ENCODE measurements at regions not wholly inside any gene's neighbourhood (a gene's known extent, or its start where the extent isn't known, plus 50 kb on each side); places are given as distances from the start of the nearest gene placed in this dataset.

DNA sequence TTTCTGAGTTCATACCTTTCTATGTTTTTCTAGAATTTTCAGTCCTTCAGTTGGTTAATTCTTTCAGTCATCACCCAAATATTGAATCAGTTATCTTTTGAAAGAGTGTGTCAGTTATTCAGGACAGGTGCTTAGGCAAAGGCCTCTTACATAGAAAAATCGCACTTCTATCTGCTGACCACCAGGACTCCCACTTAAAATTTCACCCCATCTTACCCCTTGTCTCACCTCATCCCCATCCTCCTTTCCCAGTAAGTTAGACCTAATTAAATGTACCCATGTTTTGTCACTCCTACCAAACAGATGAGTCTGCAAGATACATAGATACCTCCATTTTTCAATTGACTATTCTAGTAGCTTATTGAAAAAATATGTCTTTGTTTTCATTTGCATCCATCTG, 159.9 kb upstream of the PIK3R1 start:
- Histone ChIP-seq H3K9me2 (ENCODE audit: insufficient read depth) (no peaks in the 10 kb centered on the region), H3K4me3 (replicated peaks in 1 of 2; ENCODE audit: low read depth in 1 of 2, low read length in 2 of 2) (no peak overlapping the region), H3K27me3 (ENCODE audit: insufficient read depth, low read length) (0 out of 2 replicates have a peak, but pooled peaks cover 5% of the 10 kb centered on the region), H3K4me1 (ENCODE audit: control insufficient read depth in 1 of 2, insufficient read depth in 2 of 2, low read length in 2 of 2) (no peaks in the 10 kb centered on the region), H3K4me2 (ENCODE audit: low read length) (no peak overlapping the region), H3K9ac (ENCODE audit: low read length) (no peak overlapping the region), H4K20me1 (ENCODE audit: insufficient read depth) (no peaks in the 10 kb centered on the region), H3K36me3 (ENCODE audit: control insufficient read depth in 1 of 2, insufficient read depth in 2 of 2, low read length in 2 of 2) (no peaks in the 10 kb centered on the region), H3K79me2 (ENCODE audit: insufficient read depth, low read length) (no peaks in the 10 kb centered on the region), H2AFZ (ENCODE audit: low read depth, low read length, poor library complexity, severe bottlenecking) (no peak overlapping the region), H3K27ac (ENCODE audit: low read depth, low read length) (no peak overlapping the region), H3K9me3 (ENCODE audit: control insufficient read depth in 1 of 2, insufficient read depth in 1 of 2, low read depth in 1 of 2, low read length in 2 of 2) (no peaks in the 10 kb centered on the region)
- intact Hi-C loops (cut with micrococcal nuclease), result no loop called here
- DNase-seq (ENCODE audit: low read depth, low spot score), result no peak
- ChIA-PET RAD21 (ENCODE audit: low non-redundant PET in 1 of 2, low total read pairs in 2 of 2, uncharacterized antibody in 2 of 2, unreplicated experiment in 2 of 2) (no interaction called here), CTCF (no interaction called here), POLR2A (no interaction called here)
- TF ChIP-seq, protein P1, sequence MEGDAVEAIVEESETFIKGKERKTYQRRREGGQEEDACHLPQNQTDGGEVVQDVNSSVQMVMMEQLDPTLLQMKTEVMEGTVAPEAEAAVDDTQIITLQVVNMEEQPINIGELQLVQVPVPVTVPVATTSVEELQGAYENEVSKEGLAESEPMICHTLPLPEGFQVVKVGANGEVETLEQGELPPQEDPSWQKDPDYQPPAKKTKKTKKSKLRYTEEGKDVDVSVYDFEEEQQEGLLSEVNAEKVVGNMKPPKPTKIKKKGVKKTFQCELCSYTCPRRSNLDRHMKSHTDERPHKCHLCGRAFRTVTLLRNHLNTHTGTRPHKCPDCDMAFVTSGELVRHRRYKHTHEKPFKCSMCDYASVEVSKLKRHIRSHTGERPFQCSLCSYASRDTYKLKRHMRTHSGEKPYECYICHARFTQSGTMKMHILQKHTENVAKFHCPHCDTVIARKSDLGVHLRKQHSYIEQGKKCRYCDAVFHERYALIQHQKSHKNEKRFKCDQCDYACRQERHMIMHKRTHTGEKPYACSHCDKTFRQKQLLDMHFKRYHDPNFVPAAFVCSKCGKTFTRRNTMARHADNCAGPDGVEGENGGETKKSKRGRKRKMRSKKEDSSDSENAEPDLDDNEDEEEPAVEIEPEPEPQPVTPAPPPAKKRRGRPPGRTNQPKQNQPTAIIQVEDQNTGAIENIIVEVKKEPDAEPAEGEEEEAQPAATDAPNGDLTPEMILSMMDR (IDR thresholded peaks at IDR 0.05 in 2 of 3, conservative IDR thresholded peaks at IDR 0.05 in 1 of 3; ENCODE audit: borderline replicate concordance in 1 of 3, insufficient read depth in 1 of 3, low read depth in 2 of 3, low read length in 2 of 3), result 0 out of 6 replicates have a peak, but pooled peaks of 2 of the 3 experiments have one; percentile 16 to 19
- TF ChIP-seq ZNF274 (IDR thresholded peaks at IDR 0.05; ENCODE audit: low read depth, low read length), result no peak
- 0 out of 2 replicates have a peak, but pooled peaks have one; percentile 49 for ATAC-seq
- BruUV-seq (replicated peaks), result no TSS peak

- BruUV-seq (replicated peaks), result no TSS peak
- Histone ChIP-seq H2AFZ (ENCODE audit: low read depth, low read length, poor library complexity, severe bottlenecking) (no peak overlapping the region), H3K79me2 (ENCODE audit: insufficient read depth, low read length) (no peaks in the 10 kb centered on the region), H3K9me3 (ENCODE audit: control insufficient read depth in 1 of 2, insufficient read depth in 1 of 2, low read depth in 1 of 2, low read length in 2 of 2) (no peaks in the 10 kb centered on the region), H3K4me1 (ENCODE audit: control insufficient read depth in 1 of 2, insufficient read depth in 2 of 2, low read length in 2 of 2) (no peaks in the 10 kb centered on the region), H3K9me2 (ENCODE audit: insufficient read depth) (no peaks in the 10 kb centered on the region), H3K27ac (ENCODE audit: low read depth, low read length) (no peak overlapping the region), H3K4me2 (ENCODE audit: low read length) (no peak overlapping the region), H3K9ac (ENCODE audit: low read length) (no peak overlapping the region), H3K36me3 (ENCODE audit: control insufficient read depth in 1 of 2, insufficient read depth in 2 of 2, low read length in 2 of 2) (no peaks in the 10 kb centered on the region), H3K4me3 (replicated peaks in 1 of 2; ENCODE audit: low read depth in 1 of 2, low read length in 2 of 2) (no peak overlapping the region), H4K20me1 (ENCODE audit: insufficient read depth) (no peaks in the 10 kb centered on the region), H3K27me3 (ENCODE audit: insufficient read depth, low read length) (no peaks in the 10 kb centered on the region)
- DNase-seq (ENCODE audit: low read depth, low spot score) (no peak), ATAC-seq (no peak)
- ChIA-PET RAD21 (ENCODE audit: low non-redundant PET in 1 of 2, low total read pairs in 2 of 2, uncharacterized antibody in 2 of 2, unreplicated experiment in 2 of 2) (no interaction called here), POLR2A (no interaction called here), CTCF (no interaction called here)
- intact Hi-C loops (cut with micrococcal nuclease), result no loop called here
- no peak for TF ChIP-seq JUND (IDR thresholded peaks at IDR 0.05)
- TF ChIP-seq FOSL1 (IDR thresholded peaks at IDR 0.05; ENCODE audit: low read depth), result no peak
- no peak for TF ChIP-seq POLR2AphosphoS5 (IDR thresholded peaks at IDR 0.05; ENCODE audit: low read depth, low read length)
- TF ChIP-seq SIN3A (IDR thresholded peaks at IDR 0.05; ENCODE audit: low read depth), result no peak
- no peak for TF ChIP-seq ZNF274 (IDR thresholded peaks at IDR 0.05; ENCODE audit: low read depth, low read length)
- no peak for TF ChIP-seq CEBPB (IDR thresholded peaks at IDR 0.05; ENCODE audit: low read depth)
- TF ChIP-seq RAD21 (IDR thresholded peaks at IDR 0.05; ENCODE audit: low read depth), result no peak
- TF ChIP-seq, protein P2, sequence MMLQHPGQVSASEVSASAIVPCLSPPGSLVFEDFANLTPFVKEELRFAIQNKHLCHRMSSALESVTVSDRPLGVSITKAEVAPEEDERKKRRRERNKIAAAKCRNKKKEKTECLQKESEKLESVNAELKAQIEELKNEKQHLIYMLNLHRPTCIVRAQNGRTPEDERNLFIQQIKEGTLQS (IDR thresholded peaks at IDR 0.05), result no peak
- no peak for TF ChIP-seq ZBTB33 (IDR thresholded peaks at IDR 0.05; ENCODE audit: extremely low read depth, insufficient replicate concordance, low read length)
- no peak for TF ChIP-seq CBX3 (IDR thresholded peaks at IDR 0.05; ENCODE audit: low read depth)
- no peak for TF ChIP-seq SRF (IDR thresholded peaks at IDR 0.05; ENCODE audit: low read depth)
- TF ChIP-seq REST (IDR thresholded peaks at IDR 0.05; ENCODE audit: low read depth), result no peak
- no peak for TF ChIP-seq EZH2 (IDR thresholded peaks at IDR 0.05)
Observed at GRCh38 chr5:68054638-68055037, 160.9 kb upstream of the PIK3R1 start.
